IMR-90 (cell line): ENCODE measurements at regions not wholly inside any gene's neighbourhood (a gene's known extent, or its start where the extent isn't known, plus 50 kb on each side); places are given as distances from the start of the nearest gene placed in this dataset.

ENCODE experiments used
- ATAC-seq: fragments of 200-7000 bp; cut with Tn5 transposase; 2 replicates; pipeline ENCODE4 v1.9.1; 2020; ENCODE audit warnings: low read depth, mild to moderate bottlenecking, moderate library complexity
- BruUV-seq: library from RNA; stranded (reverse); fragments of 400-500 nt; replicated peaks from 2 replicates; lab custom pipeline; 2021; lab: Mats Ljungman, UMichigan
- CTCF ChIA-PET: fragments of 300-600 bp; formaldehyde crosslinking; extraction: SDS; loops from one replicate; lab custom pipeline; 2021; ENCODE audit warnings: antibody characterized with exemption; lab: Yijun Ruan, JAX
- POLR2A ChIA-PET: fragments of 300-600 bp; sonication (Branson Sonifier 250); formaldehyde crosslinking; loops from one replicate; lab custom pipeline; 2022; ENCODE audit warnings: antibody characterized with exemption; ENCODE audit not compliant: unreplicated experiment; lab: Charles Lee
- DNase-seq: peaks from one replicate; pipeline ENCODE4 v3.0.0; 2013
- H2AFZ ChIP-seq: replicated peaks from 2 replicates; pipeline ENCODE3; 2013; ENCODE audit warnings: low read length, mild to moderate bottlenecking; ENCODE audit not compliant: poor library complexity
- H2AK5ac ChIP-seq: 2 replicates; pipeline ENCODE4 v1.6.1; 2013; ENCODE audit warnings: low read depth, low read length, inconsistent platforms
- H2AK9ac ChIP-seq: replicated peaks from 2 replicates; pipeline ENCODE3; 2013; ENCODE audit warnings: mild to moderate bottlenecking, low read depth, low read length, moderate library complexity; ENCODE audit not compliant: poor library complexity
- H2BK120ac ChIP-seq: 2 replicates; pipeline ENCODE4 v1.6.1; 2013; ENCODE audit warnings: low read depth, low read length, inconsistent platforms
- H2BK15ac ChIP-seq: 3 replicates; pipeline ENCODE4 v1.6.1; 2013; ENCODE audit warnings: low read depth, low read length, inconsistent platforms
- H2BK20ac ChIP-seq: 2 replicates; pipeline ENCODE4 v1.6.1; 2013; ENCODE audit warnings: low read depth, mild to moderate bottlenecking, inconsistent platforms, low read length, moderate library complexity
- H2BK5ac ChIP-seq: 2 replicates; pipeline ENCODE4 v1.6.1; 2013; ENCODE audit warnings: mild to moderate bottlenecking, low read depth, low read length, inconsistent platforms; ENCODE audit not compliant: poor library complexity, severe bottlenecking
- H3K14ac ChIP-seq: replicated peaks from 2 replicates; pipeline ENCODE4 v1.6.1; 2013; ENCODE audit warnings: low read depth, low read length, inconsistent platforms
- H3K18ac ChIP-seq: 2 replicates; pipeline ENCODE4 v1.6.1; 2013; ENCODE audit warnings: low read depth, low read length, control low read depth
- H3K23ac ChIP-seq: 2 replicates; pipeline ENCODE4 v1.6.1; 2013; ENCODE audit warnings: low read depth, low read length, inconsistent platforms
- H3K27ac ChIP-seq: 2 replicates; pipeline ENCODE4 v1.5.1; 2013; ENCODE audit warnings: mild to moderate bottlenecking, control low read depth, low read length; ENCODE audit not compliant: insufficient read depth
- H3K27me3 ChIP-seq: 2 replicates; pipeline ENCODE4 v1.6.1; 2013; ENCODE audit warnings: low read length; ENCODE audit not compliant: control insufficient read depth, insufficient read depth
- H3K36me3 ChIP-seq: 2 replicates; pipeline ENCODE4 v1.6.1; 2013; ENCODE audit warnings: low read length, mixed read lengths; ENCODE audit not compliant: control insufficient read depth, insufficient read depth
- H3K4ac ChIP-seq: 2 replicates; pipeline ENCODE4 v1.6.1; 2013; ENCODE audit warnings: low read depth, low read length, inconsistent platforms
- H3K4me1 ChIP-seq: 2 replicates; pipeline ENCODE4 v1.6.1; 2013; ENCODE audit warnings: low read length, mixed read lengths; ENCODE audit not compliant: control insufficient read depth, insufficient read depth
- H3K4me2 ChIP-seq: 2 replicates; pipeline ENCODE4 v1.6.1; 2013; ENCODE audit warnings: low read depth, mild to moderate bottlenecking, control low read depth, low read length, moderate library complexity
- H3K4me3 ChIP-seq: 2 replicates; pipeline ENCODE4 v1.5.1; 2013; ENCODE audit warnings: low read depth, mild to moderate bottlenecking, control low read depth, low read length, moderate library complexity; ENCODE audit not compliant: insufficient read depth
- H3K56ac ChIP-seq: 2 replicates; pipeline ENCODE4 v1.6.1; 2013; ENCODE audit warnings: low read length, inconsistent platforms; ENCODE audit not compliant: insufficient read depth; ENCODE audit errors: extremely low read depth
- H3K79me1 ChIP-seq, 2 experiments: 2 replicates each; pipeline ENCODE4 v1.6.1; 2013; ENCODE audit warnings: low read length in 2 of 2, inconsistent platforms in 1 of 2, low read depth in 1 of 2
- H3K9ac ChIP-seq: 2 replicates; pipeline ENCODE4 v1.6.1; 2013; ENCODE audit warnings: low read depth, low read length, control low read depth
- H3K9me1 ChIP-seq: 2 replicates; pipeline ENCODE4 v1.6.1; 2013; ENCODE audit warnings: low read length, inconsistent platforms; ENCODE audit not compliant: insufficient read depth
- H3K9me3 ChIP-seq: 2 replicates; pipeline ENCODE4 v1.6.1; 2013; ENCODE audit warnings: low read length; ENCODE audit not compliant: control insufficient read depth, insufficient read depth
- H4K20me1 ChIP-seq: 2 replicates; pipeline ENCODE4 v1.6.1; 2013; ENCODE audit warnings: low read length, inconsistent platforms; ENCODE audit not compliant: insufficient read depth
- H4K5ac ChIP-seq: 2 replicates; pipeline ENCODE4 v1.6.1; 2013; ENCODE audit warnings: mild to moderate bottlenecking, low read depth, low read length, control low read depth
- H4K8ac ChIP-seq, 2 experiments: 2 replicates each; pipeline ENCODE4 v1.6.1; 2013; ENCODE audit warnings: low read depth in 2 of 2, low read length in 2 of 2, control low read depth in 1 of 2, inconsistent platforms in 1 of 2
- H4K91ac ChIP-seq: 2 replicates; pipeline ENCODE4 v1.6.1; 2013; ENCODE audit warnings: low read depth, low read length, inconsistent platforms; ENCODE audit not compliant: insufficient read depth
- MAZ ChIP-seq: IDR thresholded peaks from 2 replicates; pipeline ENCODE4 v1.6.1; 2012; ENCODE audit warnings: low read depth, mild to moderate bottlenecking, low read length, improper control_type of control experiment, moderate library complexity, borderline replicate concordance
- RCOR1 ChIP-seq: IDR thresholded peaks from 2 replicates; pipeline ENCODE4 v1.6.1; 2012; ENCODE audit warnings: mild to moderate bottlenecking, low read length, improper control_type of control experiment; ENCODE audit not compliant: insufficient replicate concordance
- RFX5 ChIP-seq: IDR thresholded peaks from 2 replicates; pipeline ENCODE4 v1.8.0; 2012; ENCODE audit warnings: low read depth, mild to moderate bottlenecking, low read length, moderate library complexity
- WGBS, 2 experiments: methylation state at CpG; one replicate each; pipeline versions ENCODE4 v1.1.5 to v1.1.7; 2013; ENCODE audit warnings: missing lambda C conversion rate in 2 of 2; ENCODE audit not compliant: insufficient read length in 1 of 2; ENCODE audit errors: extremely low coverage in 2 of 2; 5-methylcytosine and 5-hydroxymethylcytosine counted together
- dilution Hi-C: fragments of 300-500 bp; cut with HindIII; formaldehyde crosslinking; loops from one replicate; pipeline ENCODE4 v1.14.3; 2018; ENCODE audit warnings: low sequenced_read_pairs; ENCODE audit not compliant: unreplicated experiment
- in situ Hi-C: fragments of 300-500 bp; cut with MboI; formaldehyde crosslinking; loops from 3 replicates; pipeline ENCODE4 v1.14.3; 2019; ENCODE audit warnings: low sequenced_read_pairs, inconsistent platforms, mixed read lengths
- intact Hi-C: fragments of 100-400 bp; cut with micrococcal nuclease; formaldehyde crosslinking; loops from 2 replicates; pipeline ENCODE4 v1.10.0; 2022
- TF ChIP-seq, protein P1 (sequence below): fragments of 150-350 bp; IDR thresholded peaks from 2 replicates; pipeline ENCODE4 v1.6.1; 2017; ENCODE audit warnings: mild to moderate bottlenecking, antibody characterized with exemption, low read length, low read depth

DNA sequence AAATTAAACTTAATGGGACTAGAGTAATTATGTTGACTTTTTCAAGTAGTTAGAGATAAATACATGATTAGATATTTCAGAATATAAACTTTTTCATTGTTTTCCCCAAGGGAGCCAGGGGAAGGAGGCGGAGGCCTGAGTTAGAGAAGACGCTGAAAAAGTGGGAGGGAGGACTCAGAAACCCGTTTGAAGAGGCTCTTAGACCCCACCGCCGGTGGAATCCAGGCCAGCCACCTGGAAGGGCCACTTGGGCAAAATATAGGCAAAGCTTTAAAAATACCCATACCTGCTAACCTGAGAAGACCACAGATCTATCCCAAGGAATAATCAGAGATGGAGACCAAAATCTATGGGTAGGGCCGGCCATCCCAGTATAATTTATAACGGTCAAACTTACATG, 242.6 kb downstream of the PTPRU start:
- Histone ChIP-seq H2AK5ac (no peak overlapping the region), H4K91ac (no peak overlapping the region), H3K14ac (no peak overlapping the region), H3K18ac (no peak overlapping the region), H2AFZ (no peak overlapping the region), H2BK15ac (no peak overlapping the region), H3K9me1 (no peaks in the 10 kb centered on the region), H2BK20ac (no peak overlapping the region), H2BK5ac (no peak overlapping the region), H3K79me1 (no peaks in the 10 kb centered on the region), H3K9me3 (no peaks in the 10 kb centered on the region), H2AK9ac (no peak overlapping the region), H4K5ac (no peak overlapping the region), H4K8ac (no peak overlapping the region), H4K20me1 (no peaks in the 10 kb centered on the region), H3K23ac (no peak overlapping the region), H3K4ac (no peak overlapping the region), H3K27ac (no peak overlapping the region), H3K56ac (no peak overlapping the region), H3K9ac (no peak overlapping the region), H2BK120ac (no peak overlapping the region), H3K36me3 (no peaks in the 10 kb centered on the region), H3K4me3 (no peak overlapping the region), H3K4me1 (no peaks in the 10 kb centered on the region), H3K4me2 (no peak overlapping the region), H3K27me3 (peaks cover 2% of the 10 kb centered on the region)
- BruUV-seq, result no TSS peak
- ChIA-PET POLR2A (no interaction called here), CTCF (no interaction called here)
- in situ Hi-C loops (no loop called here), dilution Hi-C loops (no loop called here), intact Hi-C loops (no loop called here)
- WGBS, 2 experiments, result no CpG with 5 or more reads among the region's 7 CpGs
- no peak for TF ChIP-seq MAZ
- TF ChIP-seq, protein P1, sequence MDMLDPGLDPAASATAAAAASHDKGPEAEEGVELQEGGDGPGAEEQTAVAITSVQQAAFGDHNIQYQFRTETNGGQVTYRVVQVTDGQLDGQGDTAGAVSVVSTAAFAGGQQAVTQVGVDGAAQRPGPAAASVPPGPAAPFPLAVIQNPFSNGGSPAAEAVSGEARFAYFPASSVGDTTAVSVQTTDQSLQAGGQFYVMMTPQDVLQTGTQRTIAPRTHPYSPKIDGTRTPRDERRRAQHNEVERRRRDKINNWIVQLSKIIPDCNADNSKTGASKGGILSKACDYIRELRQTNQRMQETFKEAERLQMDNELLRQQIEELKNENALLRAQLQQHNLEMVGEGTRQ, result no peak
- TF ChIP-seq RFX5, result no peak
- TF ChIP-seq RCOR1, result no peak
- no peak for DNase-seq
- no peak for ATAC-seq
